Jurkat, Clone E6-1 (cell line): ENCODE measurements at regions not wholly inside any gene's neighbourhood (a gene's known extent, or its start where the extent isn't known, plus 50 kb on each side); places are given as distances from the start of the nearest gene placed in this dataset.
"Not testable (repeated sequence)": the region's sequence is repeated elsewhere in the genome, so short reads cannot be mapped to it uniquely, and the experiment has no call there.

Experiments
- DNase-seq: peaks from one replicate; pipeline ENCODE4 v3.0.0-alpha.2; 2011; ENCODE audit warnings: low read depth, low spot score
- H3K4me3 ChIP-seq: 2 replicates; pipeline ENCODE4 v1.5.1; 2011; ENCODE audit warnings: mild to moderate bottlenecking, low read length, control low read depth, moderate library complexity

DNA sequence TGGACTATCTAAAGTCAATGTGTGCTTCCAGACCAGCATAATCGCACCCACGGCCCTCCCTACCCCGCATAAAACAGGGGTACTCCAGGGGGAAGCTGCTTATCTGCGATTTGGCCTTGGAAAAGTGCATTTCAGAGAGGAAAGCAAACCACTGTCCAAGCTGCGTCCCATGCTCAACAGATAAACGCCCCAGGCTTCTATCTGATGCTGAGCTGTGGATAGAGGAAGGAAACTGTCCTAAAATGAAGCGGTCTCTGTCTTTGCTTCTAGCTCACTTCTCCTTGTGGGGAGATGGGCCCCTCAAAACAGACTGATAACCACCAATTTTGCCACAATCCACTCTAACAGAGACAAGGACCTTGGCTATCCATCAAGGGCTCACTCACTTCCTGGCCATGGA lies 160.5 kb upstream of the TNRC6C start:
- DNase-seq: no peak
- H3K4me3 ChIP-seq: no peak overlapping the region

DNA sequence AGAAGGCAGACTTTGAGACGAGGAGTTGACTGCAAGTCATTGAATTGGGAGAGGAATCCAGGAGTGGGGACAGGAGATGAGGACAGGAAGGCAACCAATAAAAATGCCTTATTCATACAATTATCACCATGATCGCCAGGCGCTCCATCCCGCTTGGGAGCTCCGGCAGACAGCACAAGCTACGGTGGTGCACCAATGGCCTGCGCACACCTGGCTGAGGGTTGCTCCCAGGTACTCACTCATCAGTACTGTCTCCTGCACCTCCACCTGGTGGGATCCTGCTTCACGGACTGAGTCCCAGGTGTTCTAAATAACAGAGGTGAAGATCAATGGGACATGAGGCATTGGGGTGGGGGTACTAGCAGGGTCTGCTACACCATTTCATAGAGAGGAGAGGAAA lies 160.0 kb upstream of the TNRC6C start:
- no peak overlapping the region for H3K4me3 ChIP-seq
- DNase-seq: no peak

DNA sequence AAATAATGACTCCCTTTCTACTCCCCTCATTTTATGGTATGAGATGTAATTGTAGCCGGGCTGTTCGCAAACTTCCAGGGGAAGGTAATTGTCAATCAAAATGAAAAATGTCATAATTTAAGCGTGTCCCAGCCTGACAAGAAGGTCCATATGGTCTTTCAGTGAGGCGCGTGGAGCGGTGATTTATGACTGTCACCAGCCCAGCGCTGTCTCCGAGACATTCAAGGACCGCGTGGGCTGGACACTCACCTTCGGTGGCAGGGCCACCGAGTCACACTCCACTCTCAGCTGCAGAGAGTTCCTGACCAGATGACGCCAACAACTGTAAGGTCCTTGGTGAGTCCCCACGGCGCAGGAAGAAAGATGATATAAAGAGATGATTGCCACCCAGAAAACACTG lies 157.7 kb upstream of the TNRC6C start:
- H3K4me3 ChIP-seq: no peak overlapping the region
- no peak for DNase-seq

DNA sequence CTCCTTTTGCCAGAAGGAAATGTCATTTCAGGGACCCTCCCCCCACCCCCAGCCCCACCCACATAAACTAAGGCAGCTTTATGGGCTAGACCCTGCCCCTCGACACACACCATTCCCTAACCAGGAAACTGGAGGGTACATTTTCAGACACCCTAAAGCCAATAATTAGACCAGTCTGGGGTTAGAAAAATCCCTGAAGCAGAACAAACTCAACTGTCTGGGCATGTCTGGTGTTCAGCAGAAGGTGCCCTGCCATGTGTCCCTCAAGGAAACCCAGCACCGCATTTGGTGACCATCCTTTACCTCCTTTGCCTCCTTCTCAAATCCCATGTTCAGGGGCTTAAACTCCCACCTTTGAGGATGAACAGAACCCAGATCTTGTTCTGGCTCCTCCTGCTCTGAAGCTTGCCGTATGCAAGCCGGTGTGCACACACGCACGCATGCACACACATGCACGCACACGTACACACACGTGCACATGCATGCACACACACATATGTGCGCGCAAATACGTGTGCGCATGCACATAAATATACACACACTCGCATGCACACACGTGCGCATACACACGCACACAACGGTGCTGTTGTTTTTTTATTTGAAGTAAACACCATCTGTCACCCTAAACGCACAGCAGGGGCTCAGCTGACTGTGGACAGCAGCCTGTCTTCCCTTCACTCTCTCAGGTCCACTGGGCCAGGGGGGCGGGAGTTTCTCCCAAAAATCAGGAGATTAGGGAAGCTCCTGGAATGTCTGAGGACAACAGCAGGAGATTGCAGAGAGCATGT lies 156.8 kb upstream of the TNRC6C start:
- no peak overlapping the region for H3K4me3 ChIP-seq

DNA sequence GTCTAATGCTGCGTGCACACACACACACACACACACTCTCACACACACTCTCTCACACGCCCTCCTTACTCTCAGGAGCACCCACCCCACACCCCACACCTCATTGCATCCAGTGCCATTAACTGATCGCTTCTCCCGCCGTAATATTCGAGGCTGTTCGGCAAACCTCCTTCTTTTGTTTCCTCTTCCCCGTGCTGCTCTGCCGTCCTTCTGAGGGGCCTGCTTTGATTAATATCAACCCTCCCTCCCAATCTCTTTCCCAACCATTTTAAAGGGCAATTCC lies 156.2 kb upstream of the TNRC6C start:
- H3K4me3 ChIP-seq: no peak overlapping the region
- DNase-seq: no peak

More for the DNA sequence above, 156.8 kb upstream of the TNRC6C start:
- no peak for DNase-seq

DNA sequence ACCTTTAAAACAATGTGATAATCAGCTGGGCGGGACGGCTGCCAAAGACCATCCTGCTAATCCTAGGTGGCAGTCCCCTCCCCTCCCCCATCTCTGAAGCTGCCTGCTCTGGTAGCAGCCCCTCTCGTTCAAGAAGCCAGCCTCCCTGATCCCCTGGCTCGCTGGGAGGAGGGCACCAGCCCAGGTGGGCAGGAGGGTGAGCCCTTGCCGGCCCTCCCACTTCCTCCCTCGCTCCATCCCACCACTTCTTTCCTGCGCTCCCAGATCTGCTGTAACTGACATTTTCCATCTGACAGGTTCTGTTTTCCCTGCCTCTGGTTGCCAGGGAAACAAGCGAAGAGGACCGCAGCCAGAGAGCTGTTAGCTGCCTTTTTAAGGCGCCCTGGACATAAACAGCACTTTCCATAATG lies 155.7 kb upstream of the TNRC6C start:
- DNase-seq: no peak
- no peak overlapping the region for H3K4me3 ChIP-seq

DNA sequence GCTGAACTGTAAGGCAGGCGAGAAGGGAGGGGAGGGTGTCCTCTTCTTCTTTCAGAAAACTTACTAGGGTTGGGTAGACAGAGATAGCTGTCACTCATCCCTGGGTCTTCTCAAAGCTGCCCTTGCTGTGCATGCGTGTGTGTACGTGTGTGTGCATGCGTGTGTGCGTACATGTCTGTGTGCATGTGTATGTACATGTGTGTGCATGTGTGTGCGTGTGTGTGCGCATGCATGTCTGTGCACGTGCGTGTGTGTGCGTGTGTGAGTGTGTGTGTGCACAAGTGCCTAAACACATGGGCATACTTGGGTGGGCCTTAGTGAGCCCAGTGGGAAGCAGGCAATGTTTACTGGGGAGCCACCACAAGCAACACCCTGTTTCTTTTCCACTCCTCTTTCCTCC lies 154.8 kb upstream of the TNRC6C start:
- no peak overlapping the region for H3K4me3 ChIP-seq
- DNase-seq: no peak

DNA sequence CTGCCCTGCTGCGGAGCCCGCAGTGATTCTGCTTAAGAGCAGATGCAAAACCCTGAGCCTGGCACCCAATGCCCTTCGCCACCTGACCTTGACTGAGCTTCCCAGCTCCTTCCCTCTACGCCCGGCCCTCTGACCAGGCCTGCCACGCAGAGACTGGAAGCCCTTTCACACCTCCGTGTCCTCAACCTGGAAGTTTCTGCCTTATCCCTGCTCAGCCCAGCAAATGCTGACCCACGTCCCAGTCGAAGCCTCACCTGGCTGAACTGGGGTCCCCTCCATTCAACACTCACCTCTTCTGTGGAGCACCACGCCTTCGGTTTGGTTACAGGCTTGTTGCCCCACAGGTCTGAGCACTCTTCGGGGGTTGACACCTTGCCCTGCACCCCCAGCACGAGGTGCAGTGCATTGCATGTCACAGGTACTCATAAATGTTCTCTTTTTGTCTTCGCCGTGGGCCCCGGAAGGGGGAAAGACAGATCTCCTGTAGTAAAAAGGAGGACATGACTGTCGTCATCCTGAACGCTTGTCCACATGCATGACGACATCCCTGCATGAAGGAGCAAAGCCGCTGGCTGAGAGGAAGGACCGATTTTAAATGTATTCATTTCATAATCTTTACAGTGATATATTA lies 153.6 kb upstream of the TNRC6C start:
- DNase-seq: no peak
- no peak overlapping the region for H3K4me3 ChIP-seq

DNA sequence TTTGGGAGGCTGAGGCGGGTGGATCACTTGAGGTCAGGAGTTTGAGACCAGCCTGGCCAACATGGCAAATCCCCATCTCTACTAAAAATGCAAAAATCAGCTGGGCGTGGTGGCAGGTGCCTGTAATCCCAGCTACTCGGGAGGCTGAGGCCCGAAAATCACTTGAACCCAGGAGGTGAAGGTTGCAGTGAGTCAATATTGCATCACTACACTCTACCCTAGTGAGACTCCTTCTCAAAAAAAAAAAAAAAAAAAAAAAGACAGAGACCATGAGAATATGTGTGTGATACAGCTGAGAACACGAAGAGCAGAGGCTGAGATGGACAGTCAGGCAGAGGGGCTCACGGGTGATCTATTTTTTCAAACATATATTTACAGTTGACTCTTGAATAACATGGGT lies 152.5 kb upstream of the TNRC6C start:
- not testable (repeated sequence) for DNase-seq, H3K4me3 ChIP-seq

DNA sequence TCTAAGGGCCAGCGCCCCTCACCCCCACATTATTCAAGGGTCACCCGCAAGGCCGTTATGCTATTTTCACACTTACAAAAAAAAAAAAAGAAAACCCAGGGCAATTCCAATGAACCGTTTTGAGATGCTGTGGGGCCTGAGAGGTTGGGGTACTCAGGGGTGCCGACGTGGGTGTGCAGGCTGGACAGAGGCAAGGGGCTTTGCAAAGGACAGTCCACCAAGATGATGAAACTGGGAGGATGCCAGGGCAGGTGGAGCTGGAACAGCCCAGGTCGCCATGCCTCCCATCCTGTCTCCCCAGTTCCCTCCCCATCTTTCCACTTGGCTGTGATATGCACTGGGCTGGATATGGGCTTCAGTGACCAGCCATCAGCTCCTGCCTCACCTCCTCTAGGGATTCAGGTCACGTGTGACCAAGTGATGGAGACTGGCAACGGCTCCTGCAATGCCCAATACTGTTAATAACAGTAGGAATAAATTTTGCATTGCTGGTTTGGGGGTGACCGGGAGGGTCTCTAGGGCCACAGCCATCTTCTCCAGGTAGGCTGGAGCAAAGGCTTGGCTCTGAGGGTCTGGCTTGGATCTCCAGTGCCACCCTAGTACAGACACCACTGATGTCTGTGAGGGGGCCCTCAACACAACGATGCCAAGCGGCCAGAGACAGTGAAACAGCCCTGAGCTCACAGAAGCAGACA lies 151.3 kb upstream of the TNRC6C start:
- H3K4me3 ChIP-seq: no peak overlapping the region
- DNase-seq: no peak

DNA sequence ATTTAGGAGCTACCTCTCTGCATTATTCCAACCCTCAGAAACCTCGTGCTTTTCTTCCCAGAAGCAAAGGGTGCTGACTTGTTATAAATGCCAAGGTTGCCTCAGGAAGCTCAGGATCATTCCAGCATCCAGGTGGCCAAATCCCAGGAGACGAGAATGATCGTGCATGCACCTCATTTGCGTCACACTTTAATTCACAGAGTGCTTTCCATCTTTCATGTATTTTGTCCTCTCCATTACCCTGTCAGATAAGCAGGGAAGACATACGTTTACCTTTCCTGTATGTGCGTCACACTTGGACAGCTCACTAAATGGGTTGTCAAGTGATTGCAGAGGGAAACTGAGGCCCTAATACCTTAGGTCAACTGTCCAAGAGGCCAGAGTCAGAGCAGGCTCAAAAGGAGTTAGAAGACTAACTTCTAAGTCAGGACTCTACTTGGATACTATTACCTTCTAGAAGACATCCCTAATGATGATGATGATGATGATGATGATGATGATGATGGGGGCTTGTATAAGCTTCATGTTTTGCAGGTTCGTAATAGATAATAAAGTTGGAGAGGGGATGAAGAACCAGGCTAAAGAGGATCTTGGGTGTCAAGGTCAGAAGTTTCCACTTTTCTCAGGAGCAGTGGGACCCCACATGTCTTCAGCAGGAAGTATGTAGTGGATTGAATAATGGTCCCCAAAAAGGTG lies 150.6 kb upstream of the TNRC6C start:
- no peak overlapping the region for H3K4me3 ChIP-seq
- no peak for DNase-seq

DNA sequence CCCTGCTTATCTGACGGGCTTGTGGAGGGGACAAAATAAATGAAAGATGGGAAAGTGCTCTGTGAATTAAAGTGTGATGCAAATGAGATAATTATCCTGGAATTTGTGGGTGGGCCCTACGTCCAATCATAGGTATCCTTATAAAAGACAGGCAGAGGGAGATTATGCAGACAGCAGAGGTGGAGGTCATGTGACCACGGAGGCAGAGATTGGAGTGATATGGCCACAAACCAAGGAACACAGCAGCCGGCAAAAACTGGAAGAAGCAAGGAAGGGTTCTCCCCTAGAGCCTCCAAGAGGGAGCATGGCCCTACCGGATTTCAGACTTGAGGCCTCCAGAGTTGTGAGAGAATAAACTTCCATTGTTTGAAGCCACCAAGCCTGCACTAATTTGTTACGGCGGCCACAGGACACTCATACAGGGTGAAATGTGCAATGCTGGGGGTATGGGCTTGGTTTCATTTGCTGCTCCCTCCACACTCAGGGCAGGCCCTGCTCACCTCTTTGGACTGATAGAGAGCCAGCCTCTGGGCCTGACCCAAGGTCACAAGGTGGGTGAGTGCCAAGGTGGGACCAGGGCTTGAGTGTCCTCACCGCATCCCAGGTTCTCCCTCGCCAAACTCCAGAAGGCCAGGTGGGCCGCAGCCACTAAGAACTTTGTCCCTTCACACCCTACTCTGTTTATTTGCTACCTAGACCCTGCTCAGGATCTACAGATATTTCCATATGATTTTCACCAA lies 149.6 kb upstream of the TNRC6C start:
- no peak for DNase-seq
- H3K4me3 ChIP-seq: no peak overlapping the region

DNA sequence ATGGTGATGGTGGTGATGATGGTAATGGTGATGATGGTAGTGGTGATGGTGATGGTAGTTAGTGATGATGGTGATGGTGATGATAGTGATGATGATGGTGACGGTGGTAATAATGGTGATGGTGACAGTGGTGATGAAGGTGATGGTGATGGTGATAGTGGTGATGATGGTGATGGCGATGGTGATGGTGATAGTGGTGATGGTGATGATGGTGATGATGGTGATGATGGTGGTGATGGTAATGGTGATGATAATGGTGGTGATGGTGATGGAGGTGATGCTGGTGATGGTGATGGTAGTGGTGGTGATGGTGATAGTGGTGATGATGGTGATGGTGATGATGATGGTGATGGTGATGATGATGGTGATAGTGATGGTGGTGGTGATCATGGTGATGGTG lies 148.7 kb upstream of the TNRC6C start:
- H3K4me3 ChIP-seq: no peak overlapping the region
- DNase-seq: no peak

DNA sequence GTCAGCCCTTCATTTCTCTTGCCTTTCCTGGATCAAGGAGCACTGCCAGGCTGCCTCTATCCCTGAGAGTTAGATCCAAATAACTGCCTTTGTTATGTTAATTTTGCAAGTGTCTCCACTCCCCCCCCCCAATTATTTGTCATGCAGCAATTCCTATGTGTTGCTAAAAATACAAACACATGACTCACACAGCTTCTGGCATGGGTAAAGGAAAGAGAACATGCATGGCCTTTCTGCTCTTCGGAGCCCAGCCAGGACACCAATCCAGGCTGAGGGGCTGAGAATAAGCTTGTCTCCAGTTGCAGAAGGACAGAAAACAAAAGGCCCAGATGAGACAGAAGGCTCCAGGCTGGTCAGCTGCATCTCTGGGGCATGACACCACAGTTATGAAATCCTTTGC lies 148.0 kb upstream of the TNRC6C start:
- DNase-seq: no peak
- no peak overlapping the region for H3K4me3 ChIP-seq

DNA sequence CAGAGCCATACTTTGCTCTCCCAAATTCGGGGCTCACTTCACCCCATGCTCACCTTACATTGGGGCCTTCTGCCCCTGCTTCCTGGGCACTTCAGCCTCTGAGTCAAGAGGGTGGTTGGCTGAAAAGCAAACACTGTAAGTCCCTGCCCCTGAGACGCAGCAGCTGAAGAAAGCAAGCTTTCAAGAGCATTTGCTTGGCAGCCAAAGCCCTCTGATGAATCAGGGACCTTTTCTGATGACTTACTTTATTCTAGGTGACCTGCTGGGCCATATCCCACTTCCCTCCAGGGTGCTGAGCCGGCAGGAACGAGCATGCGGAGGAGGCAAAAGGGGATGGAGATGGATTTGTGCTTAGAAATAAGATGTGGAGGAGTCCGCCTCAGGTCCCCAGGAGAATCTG lies 147.0 kb upstream of the TNRC6C start:
- no peak for DNase-seq

DNA sequence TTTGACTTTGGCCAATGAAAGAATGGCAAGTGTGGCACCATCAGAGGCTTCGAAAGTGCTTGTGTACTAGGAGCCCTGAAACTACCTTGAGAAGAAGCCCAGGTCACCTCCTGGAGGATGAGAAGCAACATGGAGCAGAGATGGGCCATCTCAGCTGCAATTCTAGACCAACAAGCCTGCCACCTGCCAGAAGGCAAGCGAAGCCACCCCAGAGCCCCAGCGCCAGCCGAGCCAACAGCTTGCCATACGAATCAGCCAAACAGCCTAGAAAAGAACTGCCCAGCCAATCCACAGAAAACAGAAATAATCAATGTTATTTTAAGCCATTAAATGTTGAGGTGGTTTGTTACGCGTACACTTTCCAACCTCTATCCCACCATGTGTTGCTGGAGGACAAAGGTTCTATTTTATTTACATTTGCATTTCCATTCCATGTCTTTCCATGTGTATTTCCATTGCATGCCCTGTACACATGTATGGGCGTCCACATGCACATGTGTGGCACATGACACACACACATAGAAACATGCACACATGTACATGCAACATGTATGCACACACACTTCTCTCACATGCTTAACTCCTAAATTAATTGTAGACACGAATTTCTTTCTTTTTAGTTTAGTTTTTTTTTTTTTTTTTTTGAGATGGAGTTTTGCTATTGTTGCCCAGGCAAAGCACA lies 144.3 kb upstream of the TNRC6C start:
- no peak for DNase-seq
- no peak overlapping the region for H3K4me3 ChIP-seq

More for the DNA sequence above, 147.0 kb upstream of the TNRC6C start:
- no peak overlapping the region for H3K4me3 ChIP-seq

DNA sequence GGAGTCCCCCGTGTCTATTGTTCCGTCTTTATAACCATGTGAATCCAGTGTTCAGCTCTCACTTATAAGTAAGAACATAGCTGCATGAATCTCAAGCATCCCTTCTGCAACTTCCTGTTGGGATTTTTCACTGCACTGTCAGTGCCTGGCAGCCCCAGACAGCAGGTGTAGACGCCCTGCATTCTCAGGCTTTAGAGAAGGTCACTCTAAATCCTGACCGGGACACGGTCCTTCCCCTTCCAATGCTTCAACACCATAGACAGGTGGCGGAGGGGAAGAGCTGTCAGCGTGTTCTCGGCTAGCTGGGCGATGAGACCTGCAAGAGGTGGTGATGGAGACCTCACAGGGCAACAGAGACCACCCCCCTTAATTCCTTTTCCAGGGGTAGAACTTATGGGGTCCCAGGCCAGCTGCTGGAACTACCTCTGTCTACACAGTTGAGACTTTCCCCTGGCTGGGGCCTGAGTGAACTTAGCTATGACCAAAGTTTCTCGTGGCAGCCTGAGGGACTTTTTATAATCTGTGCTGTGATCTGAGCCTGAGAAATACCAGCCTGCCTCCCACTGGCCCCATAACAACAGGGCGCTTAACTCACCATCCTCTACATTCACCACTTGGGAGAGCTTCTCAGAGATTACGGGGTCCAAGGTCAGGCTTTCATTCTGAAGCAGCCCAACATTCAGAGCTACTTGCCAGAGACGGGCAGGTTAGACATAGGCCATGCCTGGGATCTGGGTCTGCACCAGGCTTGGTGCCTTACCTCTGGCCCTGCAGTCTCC lies 143.2 kb upstream of the TNRC6C start:
- DNase-seq: no peak
- no peak overlapping the region for H3K4me3 ChIP-seq

DNA sequence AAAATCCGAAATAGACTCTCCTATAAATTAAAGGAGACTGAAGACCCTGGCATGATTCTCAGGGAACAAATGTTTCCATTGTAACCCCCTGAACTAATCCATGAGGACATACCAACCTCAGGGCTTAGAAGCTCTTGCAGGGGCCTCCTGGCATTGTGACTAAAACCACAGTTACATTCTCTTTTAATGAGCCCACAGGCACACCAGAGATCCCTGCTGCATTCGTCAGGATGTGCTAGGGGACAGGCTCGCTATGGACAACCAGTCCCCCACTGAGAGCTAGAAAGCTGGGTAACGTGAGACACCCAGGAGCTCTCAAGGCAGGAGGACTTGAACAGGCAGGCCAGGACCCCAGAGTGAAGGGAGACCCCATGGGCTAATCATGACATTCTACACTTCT lies 140.6 kb upstream of the TNRC6C start:
- DNase-seq: no peak
- no peak overlapping the region for H3K4me3 ChIP-seq
